Omental fat pad (tissue), 3 donors: ENCODE measurements at regions not wholly inside any gene's neighbourhood (a gene's known extent, or its start where the extent isn't known, plus 50 kb on each side); places are given as distances from the start of the nearest gene placed in this dataset.

Experiments used
- ATAC-seq: fragments of 150-250 bp; one replicate; pipeline ENCODE4 v1.9.1; 2016; ENCODE audit warnings: mild to moderate bottlenecking, moderate library complexity; ENCODE audit not compliant: low FRiP score
- DNase-seq: peaks from one replicate; pipeline ENCODE4 v3.0.0-alpha.2; 2019; ENCODE audit warnings: low spot score
- CTCF ChIP-seq, 3 donors: fragments of 450-650 bp; IDR thresholded peaks; one replicate each; pipeline ENCODE4 v1.5.1; 2016 to 2017; ENCODE audit warnings: antibody characterized with exemption in 3 of 3, mild to moderate bottlenecking in 3 of 3, moderate library complexity in 2 of 3

GRCh38 chr4:157678478-157678877 is 457.9 kb downstream of the GRIA2 start:
- DNase-seq, result no peak
- no peak for TF ChIP-seq CTCF (IDR thresholded peaks at IDR 0.05)
- no peak for ATAC-seq

GRCh38 chr4:157674699-157675098 is 454.2 kb downstream of the GRIA2 start:
- ATAC-seq (no peak), DNase-seq (no peak)
- no peak for TF ChIP-seq CTCF (IDR thresholded peaks at IDR 0.05)

GRCh38 chr4:157667836-157668235 is 447.3 kb downstream of the GRIA2 start:
- DNase-seq (no peak), ATAC-seq (no peak)
- TF ChIP-seq CTCF (IDR thresholded peaks at IDR 0.05), result no peak

GRCh38 chr4:157664726-157665125 is 444.2 kb downstream of the GRIA2 start:
- ATAC-seq, result no peak
- TF ChIP-seq CTCF (IDR thresholded peaks at IDR 0.05), result no peak
- DNase-seq, result no peak

GRCh38 chr4:157655096-157655809 is 434.7 kb downstream of the GRIA2 start:
- no peak for TF ChIP-seq CTCF (IDR thresholded peaks at IDR 0.05)
- no peak for ATAC-seq
- DNase-seq, result no peak

GRCh38 chr4:157643257-157643656 is 422.7 kb downstream of the GRIA2 start:
- no peak for DNase-seq
- no peak for ATAC-seq
- no peak for TF ChIP-seq CTCF (IDR thresholded peaks at IDR 0.05)

GRCh38 chr4:157634057-157634456 is 413.5 kb downstream of the GRIA2 start:
- no peak for DNase-seq
- TF ChIP-seq CTCF (IDR thresholded peaks at IDR 0.05), result no peak
- no peak for ATAC-seq
